Duodenal mucosa (tissue), 2 donors: ENCODE measurements at regions not wholly inside any gene's neighbourhood (a gene's known extent, or its start where the extent isn't known, plus 50 kb on each side); places are given as distances from the start of the nearest gene placed in this dataset.

Source experiments
- H3K27ac ChIP-seq: one replicate; pipeline ENCODE4 v1.7.0; 2013; ENCODE audit warnings: low read depth, low read length
- H3K27me3 ChIP-seq, 2 donors: one replicate each; pipeline ENCODE4 v1.7.0; 2013; ENCODE audit warnings: low read length in 2 of 2, control low read depth in 1 of 2; ENCODE audit not compliant: insufficient read depth in 2 of 2, control insufficient read depth in 1 of 2
- H3K36me3 ChIP-seq, 2 donors: one replicate each; pipeline ENCODE4 v1.7.0; 2013; ENCODE audit warnings: low read length in 2 of 2, control low read depth in 1 of 2; ENCODE audit not compliant: insufficient read depth in 2 of 2, control insufficient read depth in 1 of 2
- H3K4me1 ChIP-seq, 2 donors: one replicate each; pipeline ENCODE4 v1.7.0; 2013; ENCODE audit warnings: low read length in 2 of 2, control low read depth in 1 of 2; ENCODE audit not compliant: insufficient read depth in 2 of 2, control insufficient read depth in 1 of 2
- H3K4me3 ChIP-seq, 2 donors: one replicate each; pipeline ENCODE4 v1.7.0; 2013; ENCODE audit warnings: low read length in 2 of 2, low read depth in 1 of 2
- H3K9ac ChIP-seq, 2 donors: one replicate each; pipeline ENCODE4 v1.7.0; 2013; ENCODE audit warnings: low read length in 2 of 2, low read depth in 1 of 2
- H3K9me3 ChIP-seq, 2 donors: one replicate each; pipeline ENCODE4 v1.7.0; 2013; ENCODE audit warnings: low read length in 2 of 2, control low read depth in 1 of 2; ENCODE audit not compliant: control insufficient read depth in 1 of 2

- Histone ChIP-seq H3K9ac (no peak overlapping the region), H3K4me3 (no peak overlapping the region), H3K4me1 (no peaks in the 10 kb centered on the region), H3K27me3 (no peaks in the 10 kb centered on the region), H3K36me3 (no peaks in the 10 kb centered on the region), H3K27ac (no peak overlapping the region), H3K9me3 (peaks cover 6 to 11% of the 10 kb centered on the region in 2 donors)
These were observed 2666.6 kb downstream of the PCDH7 start for GRCh38 chr4:33386764-33387163.

- H3K36me3 ChIP-seq = no peaks in the 10 kb centered on the region
- H3K27me3 ChIP-seq = no peaks in the 10 kb centered on the region
- H3K4me3 ChIP-seq = no peak overlapping the region
- H3K27ac ChIP-seq = no peak overlapping the region
- H3K4me1 ChIP-seq = no peaks in the 10 kb centered on the region
- H3K9ac ChIP-seq = no peak overlapping the region
- peaks cover 0 to 6% of the 10 kb centered on the region in 2 donors for H3K9me3 ChIP-seq
These were observed 2670.8 kb downstream of the PCDH7 start for GRCh38 chr4:33390976-33391375.

- H3K27ac ChIP-seq = no peak overlapping the region
- peaks cover 6 to 8% of the 10 kb centered on the region in 2 donors for H3K9me3 ChIP-seq
- H3K9ac ChIP-seq = no peak overlapping the region
- no peaks in the 10 kb centered on the region for H3K36me3 ChIP-seq
- no peaks in the 10 kb centered on the region for H3K27me3 ChIP-seq
- no peak overlapping the region for H3K4me3 ChIP-seq
- no peaks in the 10 kb centered on the region for H3K4me1 ChIP-seq
These were observed 2675.7 kb downstream of the PCDH7 start for GRCh38 chr4:33395731-33396485.

- H3K9me3 ChIP-seq = peaks cover 0 to 8% of the 10 kb centered on the region in 2 donors
- no peak overlapping the region for H3K4me3 ChIP-seq
- no peaks in the 10 kb centered on the region for H3K36me3 ChIP-seq
- no peaks in the 10 kb centered on the region for H3K4me1 ChIP-seq
- H3K27me3 ChIP-seq = no peaks in the 10 kb centered on the region
- H3K9ac ChIP-seq = no peak overlapping the region
- no peak overlapping the region for H3K27ac ChIP-seq
These were observed 2680.3 kb downstream of the PCDH7 start for GRCh38 chr4:33400504-33400903.

GRCh38 chr4:33407496-33407895 lies 2687.3 kb downstream of the PCDH7 start:
- Histone ChIP-seq H3K4me3 (no peak overlapping the region), H3K27me3 (no peaks in the 10 kb centered on the region)

GRCh38 chr4:33411182-33411581 lies 2691.0 kb downstream of the PCDH7 start:
- Histone ChIP-seq H3K4me3 (no peak overlapping the region), H3K9me3 (peaks cover 0 to 3% of the 10 kb centered on the region in 2 donors), H3K36me3 (no peaks in the 10 kb centered on the region), H3K9ac (no peak overlapping the region), H3K4me1 (no peaks in the 10 kb centered on the region), H3K27me3 (no peaks in the 10 kb centered on the region), H3K27ac (no peak overlapping the region)

More at GRCh38 chr4:33407496-33407895, 2687.3 kb downstream of the PCDH7 start:
- Histone ChIP-seq H3K9me3 (no peaks in the 10 kb centered on the region), H3K36me3 (no peaks in the 10 kb centered on the region), H3K9ac (no peak overlapping the region), H3K27ac (no peak overlapping the region), H3K4me1 (no peaks in the 10 kb centered on the region)

GRCh38 chr4:33421887-33422286 lies 2701.7 kb downstream of the PCDH7 start:
- no peaks in the 10 kb centered on the region for H3K27me3 ChIP-seq
- H3K27ac ChIP-seq = no peak overlapping the region

GRCh38 chr4:33422656-33423055 lies 2702.5 kb downstream of the PCDH7 start:
- no peaks in the 10 kb centered on the region for H3K4me1 ChIP-seq
- H3K36me3 ChIP-seq = no peaks in the 10 kb centered on the region
- no peak overlapping the region for H3K4me3 ChIP-seq
- H3K27ac ChIP-seq = no peak overlapping the region
- no peaks in the 10 kb centered on the region for H3K27me3 ChIP-seq
- H3K9me3 ChIP-seq = no peaks in the 10 kb centered on the region
- no peak overlapping the region for H3K9ac ChIP-seq

More at GRCh38 chr4:33421887-33422286, 2701.7 kb downstream of the PCDH7 start:
- H3K9ac ChIP-seq = no peak overlapping the region
- no peaks in the 10 kb centered on the region for H3K9me3 ChIP-seq
- no peaks in the 10 kb centered on the region for H3K36me3 ChIP-seq
- H3K4me3 ChIP-seq = no peak overlapping the region
- H3K4me1 ChIP-seq = no peaks in the 10 kb centered on the region

GRCh38 chr4:33425936-33426335 lies 2705.8 kb downstream of the PCDH7 start:
- Histone ChIP-seq H3K4me1 (no peaks in the 10 kb centered on the region), H3K4me3 (no peak overlapping the region), H3K9me3 (no peaks in the 10 kb centered on the region), H3K9ac (no peak overlapping the region), H3K27me3 (no peaks in the 10 kb centered on the region), H3K36me3 (no peaks in the 10 kb centered on the region), H3K27ac (no peak overlapping the region)

GRCh38 chr4:33427676-33428075 lies 2707.5 kb downstream of the PCDH7 start:
- Histone ChIP-seq H3K4me3 (no peak overlapping the region), H3K27ac (no peak overlapping the region), H3K9ac (no peak overlapping the region), H3K36me3 (no peaks in the 10 kb centered on the region), H3K27me3 (no peaks in the 10 kb centered on the region), H3K4me1 (no peaks in the 10 kb centered on the region), H3K9me3 (no peaks in the 10 kb centered on the region)
